Esophagus (tissue), 2 donors: ENCODE measurements at regions not wholly inside any gene's neighbourhood (a gene's known extent, or its start where the extent isn't known, plus 50 kb on each side); places are given as distances from the start of the nearest gene placed in this dataset.

ENCODE experiments used
- H3K27ac ChIP-seq, 2 donors: one replicate each; pipeline ENCODE4 v1.5.1; 2013; ENCODE audit warnings: low read depth in 2 of 2, mild to moderate bottlenecking in 2 of 2, inconsistent platforms in 1 of 2, low read length in 1 of 2, moderate library complexity in 1 of 2
- H3K27me3 ChIP-seq, 2 donors: one replicate each; pipeline ENCODE4 v1.6.1; 2013; ENCODE audit warnings: low read length in 2 of 2, control low read depth in 1 of 2, mild to moderate bottlenecking in 1 of 2; ENCODE audit not compliant: insufficient read depth in 2 of 2, control insufficient read depth in 1 of 2
- H3K36me3 ChIP-seq, 2 donors: one replicate each; pipeline ENCODE4 v1.6.1; 2013; ENCODE audit warnings: low read length in 1 of 2; ENCODE audit not compliant: control insufficient read depth in 2 of 2, insufficient read depth in 2 of 2
- H3K4me1 ChIP-seq, 2 donors: one replicate each; pipeline ENCODE4 v1.6.1; 2013; ENCODE audit warnings: low read length in 1 of 2; ENCODE audit not compliant: control insufficient read depth in 2 of 2, insufficient read depth in 2 of 2
- H3K4me3 ChIP-seq, 2 donors: one replicate each; pipeline ENCODE4 v1.5.1; 2013; ENCODE audit warnings: low read length in 2 of 2, mild to moderate bottlenecking in 2 of 2, low read depth in 1 of 2, moderate library complexity in 1 of 2
- H3K9me3 ChIP-seq, 2 donors: one replicate each; pipeline ENCODE4 v1.6.1; 2013; ENCODE audit warnings: mild to moderate bottlenecking in 2 of 2, low read depth in 1 of 2, low read length in 1 of 2, moderate library complexity in 1 of 2; ENCODE audit not compliant: control insufficient read depth in 2 of 2, insufficient read depth in 1 of 2
- WGBS, 2 donors: extraction: QIAGEN DNeasy Blood & Tissue Kit; methylation state at CpG; one replicate each; pipeline ENCODE4 v1.1.7; 2013; 5-methylcytosine and 5-hydroxymethylcytosine counted together
- donor health status: healthy with polysubstance abuse.
- donor health status: Bipolar disorder and iron deficiency.

- no peak overlapping the region for H3K4me3 ChIP-seq
- no peak overlapping the region for H3K27ac ChIP-seq
- no peaks in the 10 kb centered on the region for H3K36me3 ChIP-seq
- peaks cover 0 to 2% of the 10 kb centered on the region in 2 donors for H3K4me1 ChIP-seq
- no peaks in the 10 kb centered on the region for H3K9me3 ChIP-seq
- no peaks in the 10 kb centered on the region for H3K27me3 ChIP-seq
- WGBS, 2 donors, result 51 to 54% methylated on average over 3 of the region's 3 CpGs
Observed at GRCh38 chr9:108310202-108310601, 545.6 kb downstream of the ACTL7B start.

GRCh38 chr9:108300306-108301287 is 555.2 kb downstream of the ACTL7B start:
- peaks cover 0 to 2% of the 10 kb centered on the region in 2 donors for H3K4me1 ChIP-seq
- 66 to 67% methylated on average over 9 of the region's 9 CpGs for WGBS, 2 donors
- no peaks in the 10 kb centered on the region for H3K27me3 ChIP-seq
- H3K9me3 ChIP-seq, result no peaks in the 10 kb centered on the region
- no peak overlapping the region for H3K27ac ChIP-seq
- H3K4me3 ChIP-seq, result no peak overlapping the region
- H3K36me3 ChIP-seq, result no peaks in the 10 kb centered on the region

- no peak overlapping the region for H3K4me3 ChIP-seq
- no peaks in the 10 kb centered on the region for H3K27me3 ChIP-seq
- 63 to 64% methylated on average over 4 of the region's 4 CpGs for WGBS, 2 donors
- H3K4me1 ChIP-seq, result peaks cover 0 to 5% of the 10 kb centered on the region in 2 donors
- no peak overlapping the region for H3K27ac ChIP-seq
- H3K9me3 ChIP-seq, result no peaks in the 10 kb centered on the region
- H3K36me3 ChIP-seq, result no peaks in the 10 kb centered on the region
Observed at GRCh38 chr9:108297073-108297472, 558.7 kb downstream of the ACTL7B start.

GRCh38 chr9:108296056-108296455 is 559.7 kb downstream of the ACTL7B start:
- no peaks in the 10 kb centered on the region for H3K36me3 ChIP-seq
- H3K4me1 ChIP-seq, result peaks cover 0 to 5% of the 10 kb centered on the region in 2 donors
- no peak overlapping the region for H3K27ac ChIP-seq
- no peak overlapping the region for H3K4me3 ChIP-seq
- no peaks in the 10 kb centered on the region for H3K9me3 ChIP-seq
- no peaks in the 10 kb centered on the region for H3K27me3 ChIP-seq
- WGBS, 2 donors, result 56 to 70% methylated on average over 1 of the region's 1 CpG

- peaks cover 0 to 3% of the 10 kb centered on the region in 2 donors for H3K4me1 ChIP-seq
- no peaks in the 10 kb centered on the region for H3K36me3 ChIP-seq
- H3K9me3 ChIP-seq, result no peaks in the 10 kb centered on the region
- H3K27ac ChIP-seq, result no peak overlapping the region
- 86 to 93% methylated on average over 2 of the region's 2 CpGs for WGBS, 2 donors
- H3K4me3 ChIP-seq, result no peak overlapping the region
- no peaks in the 10 kb centered on the region for H3K27me3 ChIP-seq
Observed at GRCh38 chr9:108291586-108291932, 564.2 kb downstream of the ACTL7B start.

- H3K27ac ChIP-seq, result peak overlapping the region; percentile 45 to 62
- H3K4me3 ChIP-seq, result no peak overlapping the region
- 42 to 59% methylated on average over 6 of the region's 6 CpGs for WGBS, 2 donors
- H3K9me3 ChIP-seq, result no peaks in the 10 kb centered on the region
- H3K4me1 ChIP-seq, result peaks cover 0 to 3% of the 10 kb centered on the region in 2 donors
- H3K36me3 ChIP-seq, result no peaks in the 10 kb centered on the region
- no peaks in the 10 kb centered on the region for H3K27me3 ChIP-seq
Observed at GRCh38 chr9:108290839-108291585, 564.8 kb downstream of the ACTL7B start.

- 90 to 92% methylated on average over 7 of the region's 7 CpGs for WGBS, 2 donors
- no peaks in the 10 kb centered on the region for H3K27me3 ChIP-seq
- no peak overlapping the region for H3K4me3 ChIP-seq
- no peaks in the 10 kb centered on the region for H3K4me1 ChIP-seq
- no peak overlapping the region for H3K27ac ChIP-seq
- H3K9me3 ChIP-seq, result no peaks in the 10 kb centered on the region
- H3K36me3 ChIP-seq, result no peaks in the 10 kb centered on the region
Observed at GRCh38 chr9:108286638-108287206, 569.1 kb downstream of the ACTL7B start.

- Histone ChIP-seq H3K9me3 (no peaks in the 10 kb centered on the region), H3K4me3 (no peak overlapping the region), H3K36me3 (no peaks in the 10 kb centered on the region), H3K4me1 (no peaks in the 10 kb centered on the region), H3K27ac (no peak overlapping the region), H3K27me3 (no peaks in the 10 kb centered on the region)
- 84 to 88% methylated on average over 6 of the region's 6 CpGs for WGBS, 2 donors
Observed at GRCh38 chr9:108283696-108284095, 572.1 kb downstream of the ACTL7B start.

- H3K9me3 ChIP-seq, result no peaks in the 10 kb centered on the region
- no peaks in the 10 kb centered on the region for H3K27me3 ChIP-seq
- H3K27ac ChIP-seq, result no peak overlapping the region
- H3K36me3 ChIP-seq, result no peaks in the 10 kb centered on the region
- H3K4me3 ChIP-seq, result no peak overlapping the region
- H3K4me1 ChIP-seq, result no peaks in the 10 kb centered on the region
- WGBS, 2 donors, result 74 to 83% methylated on average over 4 of the region's 4 CpGs
Observed at GRCh38 chr9:108282872-108283271, 572.9 kb downstream of the ACTL7B start.
